ENCODE measurements at regions not wholly inside any gene's neighbourhood (a gene's known extent, or its start where the extent isn't known, plus 50 kb on each side); places are given as distances from the start of the nearest gene placed in this dataset.

DNA sequence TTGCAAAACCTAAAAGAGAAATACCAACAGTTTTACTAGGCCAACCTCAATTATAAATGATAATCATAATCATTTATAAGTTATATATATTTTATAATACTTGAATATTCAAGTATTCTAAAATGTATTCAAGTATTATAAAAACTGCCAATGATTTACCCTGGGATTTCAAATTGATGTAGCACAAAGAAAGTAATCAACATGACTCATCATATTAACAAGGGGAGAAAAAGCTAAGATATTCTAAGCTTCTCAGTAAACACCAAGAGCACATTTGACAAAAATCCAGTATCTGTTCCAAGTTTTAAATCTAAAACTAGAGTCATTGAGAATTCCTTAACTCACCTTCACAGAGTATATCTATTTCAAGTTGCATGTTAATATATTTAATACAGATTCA, 56.1 kb downstream of the CAPZA3 start:
- no peaks in the 10 kb centered on the region for H3K27me3 Mint-ChIP-seq
- no peak overlapping the region for H3K27ac Mint-ChIP-seq
- no peaks in the 10 kb centered on the region for H3K36me3 Mint-ChIP-seq
- no peaks in the 10 kb centered on the region for H3K4me1 Mint-ChIP-seq
- H3K9me3 Mint-ChIP-seq: no peaks in the 10 kb centered on the region
- H3K4me3 Mint-ChIP-seq: no peak overlapping the region
- DNase-seq: no peak

DNA sequence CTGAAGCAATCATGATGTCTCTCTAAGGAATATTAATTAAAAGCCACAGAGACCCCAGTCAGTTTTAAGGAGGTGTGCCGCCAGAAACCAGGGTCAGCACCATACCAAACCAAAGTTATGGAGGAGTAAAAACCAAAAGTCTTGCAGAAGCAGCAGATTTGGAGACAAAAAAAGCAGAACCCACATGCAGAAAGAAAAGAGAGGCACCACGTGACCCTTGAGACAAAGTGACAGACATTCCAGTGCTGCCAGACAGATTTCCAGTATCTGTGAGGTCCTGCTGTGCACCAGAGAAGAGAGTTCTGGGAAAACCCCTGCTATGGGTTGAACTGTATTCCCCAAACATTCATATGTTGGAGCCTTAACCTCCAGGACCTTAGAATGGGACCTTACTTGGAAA, 59.7 kb downstream of the CAPZA3 start:
- no peak for DNase-seq
- H3K4me3 Mint-ChIP-seq: no peak overlapping the region
- no peaks in the 10 kb centered on the region for H3K9me3 Mint-ChIP-seq
- H3K36me3 Mint-ChIP-seq: no peaks in the 10 kb centered on the region
- H3K4me1 Mint-ChIP-seq: no peaks in the 10 kb centered on the region
- no peak overlapping the region for H3K27ac Mint-ChIP-seq
- no peaks in the 10 kb centered on the region for H3K27me3 Mint-ChIP-seq

DNA sequence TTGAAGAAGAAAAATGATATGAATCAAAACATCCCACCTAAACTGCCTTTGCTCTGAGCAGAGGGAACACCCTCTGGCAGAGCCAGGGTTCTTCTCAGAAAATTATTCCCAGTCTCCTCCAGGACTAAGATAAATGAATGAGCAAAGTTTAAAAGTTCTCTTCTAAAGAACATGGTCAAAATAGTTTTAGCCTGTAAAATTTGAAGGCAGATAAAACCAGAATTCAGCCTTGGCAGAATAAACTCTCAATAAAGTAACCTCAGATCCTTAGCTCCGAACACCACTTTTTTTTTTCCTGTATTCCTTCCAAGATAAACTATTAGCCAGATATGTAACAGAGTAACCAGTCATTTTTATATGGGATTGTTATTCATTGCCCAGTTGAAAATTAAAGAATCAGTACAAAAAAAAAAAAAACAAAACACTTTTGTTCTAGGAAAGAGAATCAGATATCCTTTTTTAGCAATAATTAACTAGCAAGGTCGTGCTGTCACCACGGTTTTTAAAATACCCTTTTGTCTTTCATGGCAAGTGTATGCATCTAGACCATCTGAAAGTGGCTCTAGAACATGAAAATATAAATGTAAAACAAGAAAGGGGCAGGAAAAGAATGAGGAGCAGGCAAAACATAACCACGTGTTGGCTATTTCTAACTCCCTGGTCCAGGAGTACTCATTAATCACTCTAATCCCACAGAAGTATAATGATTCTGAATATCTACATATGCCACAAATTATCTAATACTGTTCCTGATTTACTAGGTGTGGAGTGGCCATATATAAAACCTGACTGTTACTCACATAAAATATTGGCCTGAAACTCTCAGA, 60.8 kb downstream of the CAPZA3 start:
- H3K4me3 Mint-ChIP-seq: no peak overlapping the region
- H3K4me1 Mint-ChIP-seq: no peaks in the 10 kb centered on the region
- no peak for DNase-seq
- no peaks in the 10 kb centered on the region for H3K27me3 Mint-ChIP-seq
- no peaks in the 10 kb centered on the region for H3K9me3 Mint-ChIP-seq
- no peaks in the 10 kb centered on the region for H3K36me3 Mint-ChIP-seq
- H3K27ac Mint-ChIP-seq: peak overlapping the region; percentile 8

DNA sequence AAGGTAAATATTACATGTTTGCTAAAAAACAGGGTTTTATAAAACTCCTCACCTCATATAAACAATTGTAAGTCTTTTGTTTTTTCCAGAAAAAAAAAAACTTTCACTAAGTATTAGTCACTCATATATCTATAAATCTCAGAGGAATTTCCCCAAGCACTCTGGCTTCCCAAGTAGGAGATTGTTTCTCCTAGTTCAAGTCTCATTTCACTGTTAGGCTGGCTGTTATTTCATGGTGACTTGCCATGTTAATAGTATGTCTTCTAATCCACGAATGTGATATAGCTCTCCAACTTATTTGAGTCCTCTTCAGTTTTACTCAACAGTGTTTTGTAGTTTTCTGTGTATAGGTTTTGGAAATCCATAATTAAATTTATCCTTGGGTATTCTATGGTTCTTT, 61.6 kb downstream of the CAPZA3 start:
- Mint-ChIP-seq H3K27me3 (no peaks in the 10 kb centered on the region), H3K4me1 (no peaks in the 10 kb centered on the region)
- no peak for DNase-seq

DNA sequence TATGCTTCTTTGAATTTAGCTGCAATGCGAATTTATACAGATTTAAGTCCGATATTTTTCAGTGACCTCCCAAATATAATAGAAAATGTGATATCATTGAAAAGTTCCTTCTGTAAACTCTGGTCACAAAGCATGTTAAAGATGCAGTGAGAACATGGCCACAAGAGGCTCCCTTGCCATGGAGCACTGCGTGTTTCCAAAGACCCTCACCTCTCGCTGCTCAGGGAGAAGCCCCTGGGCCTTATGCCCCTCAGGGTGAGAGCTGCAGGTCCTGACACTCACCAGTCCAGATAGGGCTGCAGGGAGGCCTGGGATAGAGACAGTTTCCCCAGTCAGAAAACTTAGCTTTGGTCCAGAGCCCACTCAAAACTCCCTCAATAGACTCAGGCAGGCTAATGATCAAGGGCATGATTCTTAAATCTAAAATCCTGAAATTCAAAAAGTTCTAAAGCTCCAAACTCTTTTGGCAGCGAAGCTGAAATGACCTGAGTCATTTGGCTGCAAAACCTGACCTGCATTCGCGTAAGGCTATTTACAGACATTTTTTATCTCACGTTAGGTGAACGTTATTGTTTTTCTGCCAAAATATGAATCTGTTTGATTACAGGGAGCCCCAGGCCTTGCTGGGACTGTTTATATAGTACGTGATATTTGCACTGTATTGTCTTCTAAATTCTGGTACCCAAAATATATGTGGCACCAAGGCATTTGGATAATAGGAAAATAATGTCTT, 67.8 kb downstream of the CAPZA3 start:
- Mint-ChIP-seq H3K4me3 (no peak overlapping the region), H3K4me1 (no peaks in the 10 kb centered on the region), H3K9me3 (no peaks in the 10 kb centered on the region), H3K27me3 (no peaks in the 10 kb centered on the region), H3K27ac (no peak overlapping the region), H3K36me3 (no peaks in the 10 kb centered on the region)
- DNase-seq: no peak

More for the DNA sequence above, 61.6 kb downstream of the CAPZA3 start:
- H3K4me3 Mint-ChIP-seq: no peak overlapping the region
- H3K9me3 Mint-ChIP-seq: no peaks in the 10 kb centered on the region
- no peak overlapping the region for H3K27ac Mint-ChIP-seq
- no peaks in the 10 kb centered on the region for H3K36me3 Mint-ChIP-seq

DNA sequence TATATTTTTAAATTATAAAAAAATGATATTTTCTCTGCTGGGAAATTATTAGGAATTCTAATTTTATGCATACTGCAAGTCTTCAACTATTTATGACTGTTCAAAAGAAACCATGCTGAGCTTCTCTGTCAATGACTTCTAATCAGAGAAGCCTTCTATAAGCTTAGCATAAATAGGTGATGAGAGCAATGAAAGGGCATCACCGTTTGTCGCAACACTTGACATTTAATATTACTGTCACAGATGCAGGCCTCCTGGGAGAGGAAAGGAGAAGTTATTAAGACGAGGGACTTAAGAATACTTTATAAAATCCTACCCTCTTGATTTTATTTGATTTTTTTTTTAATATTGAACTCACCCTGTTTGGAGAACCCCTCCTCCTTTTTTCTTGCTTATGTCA, 69.8 kb downstream of the CAPZA3 start:
- DNase-seq: no peak
- no peak overlapping the region for H3K27ac Mint-ChIP-seq
- H3K36me3 Mint-ChIP-seq: no peaks in the 10 kb centered on the region
- H3K4me3 Mint-ChIP-seq: no peak overlapping the region
- H3K4me1 Mint-ChIP-seq: no peaks in the 10 kb centered on the region
- no peaks in the 10 kb centered on the region for H3K27me3 Mint-ChIP-seq
- H3K9me3 Mint-ChIP-seq: no peaks in the 10 kb centered on the region

DNA sequence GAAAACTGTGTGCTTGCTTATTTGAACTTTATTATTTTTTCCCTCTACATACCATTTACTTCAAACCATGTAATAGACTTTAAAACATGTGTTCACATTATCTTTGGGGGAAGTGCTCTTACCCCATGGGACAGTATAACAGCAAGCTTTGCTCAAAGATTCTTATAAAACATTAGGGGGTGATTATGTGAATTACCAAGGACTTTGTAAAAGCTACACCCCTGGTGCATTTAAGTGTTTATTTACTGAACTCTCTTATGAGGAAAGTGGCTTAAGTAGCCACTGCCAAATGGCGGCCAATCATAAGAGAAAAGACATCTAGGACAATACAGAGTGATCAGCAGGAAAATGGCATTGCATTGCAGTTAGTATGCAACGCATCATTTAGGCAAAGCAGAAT, 70.3 kb downstream of the CAPZA3 start:
- H3K27ac Mint-ChIP-seq: no peak overlapping the region
- H3K9me3 Mint-ChIP-seq: no peaks in the 10 kb centered on the region
- H3K4me1 Mint-ChIP-seq: no peaks in the 10 kb centered on the region
- DNase-seq: no peak
- no peak overlapping the region for H3K4me3 Mint-ChIP-seq
- no peaks in the 10 kb centered on the region for H3K36me3 Mint-ChIP-seq
- H3K27me3 Mint-ChIP-seq: no peaks in the 10 kb centered on the region

DNA sequence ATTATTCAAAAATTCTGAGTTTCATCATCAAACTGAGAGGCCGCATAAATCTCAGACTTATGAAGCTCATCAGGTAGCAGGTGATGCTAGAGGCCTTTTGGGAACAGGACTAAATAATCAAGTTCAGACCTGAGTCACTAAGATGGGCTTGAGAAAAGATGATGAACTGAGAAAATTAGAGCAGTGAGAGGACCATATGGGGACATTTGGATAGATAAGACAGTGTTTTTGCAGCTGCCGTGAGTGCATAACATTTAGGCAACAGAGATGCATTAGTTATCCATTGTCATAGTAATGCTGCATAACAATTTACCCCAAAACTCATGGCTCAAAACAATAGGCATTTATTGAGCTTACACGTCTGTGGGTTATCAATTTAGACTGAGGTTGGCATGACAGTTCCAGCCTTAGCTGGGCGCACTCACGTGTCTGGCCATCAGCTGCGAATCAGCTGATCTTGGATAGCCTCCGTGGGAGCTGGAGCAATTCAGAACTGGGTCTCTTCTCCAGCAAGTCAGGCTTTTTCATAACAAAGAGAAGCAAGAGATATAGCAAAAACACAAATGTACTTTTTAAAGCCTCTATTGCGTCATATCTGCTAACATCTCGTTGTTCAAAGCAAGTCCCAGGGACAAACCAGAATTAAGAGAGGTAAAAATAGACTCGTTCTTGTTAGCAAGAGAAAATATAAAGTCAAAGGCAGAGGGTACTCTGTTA, 72.8 kb downstream of the CAPZA3 start:
- no peak overlapping the region for H3K4me3 Mint-ChIP-seq
- no peaks in the 10 kb centered on the region for H3K27me3 Mint-ChIP-seq
- no peaks in the 10 kb centered on the region for H3K9me3 Mint-ChIP-seq
- H3K27ac Mint-ChIP-seq: no peak overlapping the region
- no peaks in the 10 kb centered on the region for H3K36me3 Mint-ChIP-seq
- DNase-seq: no peak
- H3K4me1 Mint-ChIP-seq: no peaks in the 10 kb centered on the region

DNA sequence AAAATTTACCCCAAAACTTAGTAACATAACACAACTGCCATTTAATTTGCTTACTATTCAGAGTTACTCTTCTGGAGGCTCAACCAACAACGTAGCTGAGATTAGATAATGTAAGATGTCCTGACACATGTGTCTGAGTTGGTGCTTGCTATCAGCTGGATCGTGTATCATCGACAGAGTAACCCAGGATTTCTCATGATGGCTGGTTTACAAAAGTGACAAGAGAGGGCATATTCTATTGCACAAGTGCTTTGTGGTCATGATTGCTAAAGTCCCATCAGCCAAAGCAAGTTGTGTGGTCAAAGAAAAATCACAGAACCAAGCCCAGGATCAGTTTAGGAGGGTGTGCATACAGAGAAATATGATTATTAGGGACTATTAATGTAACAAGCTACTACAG, 73.4 kb downstream of the CAPZA3 start:
- H3K4me1 Mint-ChIP-seq: no peaks in the 10 kb centered on the region
- H3K9me3 Mint-ChIP-seq: no peaks in the 10 kb centered on the region
- H3K4me3 Mint-ChIP-seq: no peak overlapping the region
- no peaks in the 10 kb centered on the region for H3K27me3 Mint-ChIP-seq
- H3K36me3 Mint-ChIP-seq: no peaks in the 10 kb centered on the region
- no peak for DNase-seq
- H3K27ac Mint-ChIP-seq: no peak overlapping the region

DNA sequence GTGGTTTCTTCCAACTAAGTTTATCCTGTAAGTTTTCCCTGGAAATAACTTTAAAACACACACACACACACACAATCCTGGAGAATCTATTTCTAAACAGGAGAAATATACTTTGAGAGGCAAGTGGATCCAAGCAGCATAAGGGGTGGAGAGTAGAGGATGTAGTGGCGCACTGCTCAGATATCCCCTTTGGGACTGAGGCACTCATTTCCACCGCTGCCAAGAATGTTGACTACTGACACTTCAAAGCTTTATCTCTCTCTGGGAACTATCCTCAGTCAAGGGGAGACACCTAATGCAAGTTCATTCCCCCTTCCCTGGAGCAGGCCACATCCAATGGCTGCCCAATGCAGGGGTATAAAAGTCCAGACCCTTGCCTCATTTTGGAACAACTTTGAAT, 75.8 kb downstream of the CAPZA3 start:
- Mint-ChIP-seq H3K27me3 (no peaks in the 10 kb centered on the region), H3K4me3 (no peak overlapping the region), H3K9me3 (no peaks in the 10 kb centered on the region), H3K27ac (no peak overlapping the region), H3K36me3 (no peaks in the 10 kb centered on the region), H3K4me1 (no peaks in the 10 kb centered on the region)
- DNase-seq: no peak

DNA sequence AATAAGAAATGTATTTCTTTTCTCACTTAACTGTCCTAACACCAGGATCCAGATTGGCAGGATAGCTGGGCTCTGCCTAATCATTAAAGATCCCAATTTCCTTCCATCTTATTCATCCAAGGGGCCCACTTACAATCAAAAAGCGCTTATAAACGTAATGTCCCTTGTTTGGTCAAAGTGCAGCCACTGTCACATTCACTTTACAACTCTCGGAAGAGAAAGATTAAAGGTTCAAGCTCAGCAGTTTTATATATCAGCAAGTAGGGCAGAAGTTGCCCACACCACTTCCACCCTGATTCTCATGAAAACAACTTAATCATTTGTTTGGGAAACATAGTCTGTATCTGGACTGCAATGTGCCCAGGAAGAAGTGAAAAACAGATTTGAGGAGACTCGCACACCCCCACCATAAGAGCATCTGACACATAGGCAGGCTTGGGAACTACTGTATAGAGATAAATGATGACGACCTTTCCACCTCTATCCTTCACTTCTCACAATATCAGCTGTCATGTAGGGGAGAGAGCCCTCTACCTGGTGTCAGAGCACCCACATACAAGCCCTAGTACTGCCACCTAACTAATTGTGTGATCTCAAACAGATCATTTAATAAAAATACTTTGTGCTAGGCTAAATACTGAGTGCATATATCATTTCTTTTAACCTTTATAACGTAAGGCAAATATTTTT, 80.8 kb downstream of the CAPZA3 start:
- H3K4me3 Mint-ChIP-seq: no peak overlapping the region
- no peak for DNase-seq

DNA sequence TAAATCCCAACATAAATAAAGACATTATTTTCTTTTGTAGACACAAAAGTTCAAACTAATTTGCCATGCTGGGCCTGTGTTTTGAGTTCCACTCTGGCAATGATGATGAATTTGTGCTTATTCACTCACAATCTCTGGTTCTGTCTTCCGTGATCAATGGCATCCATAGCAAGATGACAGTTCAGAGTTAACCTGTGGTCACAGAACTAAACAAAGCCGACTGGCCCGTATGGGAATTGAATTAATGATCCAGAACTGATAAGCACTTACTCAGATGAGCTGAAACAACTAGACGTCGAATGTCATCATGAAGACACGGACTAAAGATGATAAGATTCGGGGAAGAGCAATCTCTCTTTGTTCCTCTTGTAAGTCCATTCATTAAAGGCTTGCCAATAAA, 81.6 kb downstream of the CAPZA3 start:
- H3K36me3 Mint-ChIP-seq: no peaks in the 10 kb centered on the region
- H3K4me3 Mint-ChIP-seq: no peak overlapping the region
- no peak overlapping the region for H3K27ac Mint-ChIP-seq
- no peaks in the 10 kb centered on the region for H3K4me1 Mint-ChIP-seq
- H3K9me3 Mint-ChIP-seq: no peaks in the 10 kb centered on the region
- DNase-seq: no peak
- H3K27me3 Mint-ChIP-seq: no peaks in the 10 kb centered on the region

More for the DNA sequence above, 80.8 kb downstream of the CAPZA3 start:
- Mint-ChIP-seq H3K27me3 (no peaks in the 10 kb centered on the region), H3K9me3 (no peaks in the 10 kb centered on the region), H3K36me3 (no peaks in the 10 kb centered on the region), H3K4me1 (no peaks in the 10 kb centered on the region), H3K27ac (no peak overlapping the region)

DNA sequence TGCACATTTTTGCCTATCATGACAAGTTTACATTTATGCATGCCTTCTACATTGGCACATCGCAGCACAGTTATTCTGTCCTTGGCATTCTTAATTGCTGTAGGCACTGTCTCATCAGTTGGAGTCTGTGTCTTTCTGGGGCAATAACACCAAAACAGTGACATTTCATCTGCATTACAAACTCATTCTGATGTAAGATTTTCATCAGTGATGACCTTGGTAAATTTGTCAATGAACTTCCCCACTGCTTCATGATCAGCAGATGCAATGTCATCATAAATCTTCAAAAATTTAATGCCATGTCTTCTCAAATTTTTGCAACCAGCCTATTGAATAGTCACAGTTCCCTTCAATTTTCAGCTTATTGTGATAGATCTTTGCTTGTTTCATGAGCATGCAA, 85.5 kb downstream of the CAPZA3 start:
- H3K4me3 Mint-ChIP-seq: no peak overlapping the region
- H3K9me3 Mint-ChIP-seq: peaks cover under 1% of the 10 kb centered on the region
- no peaks in the 10 kb centered on the region for H3K27me3 Mint-ChIP-seq
- H3K36me3 Mint-ChIP-seq: no peaks in the 10 kb centered on the region
- no peaks in the 10 kb centered on the region for H3K4me1 Mint-ChIP-seq
- no peak for DNase-seq
- H3K27ac Mint-ChIP-seq: no peak overlapping the region

DNA sequence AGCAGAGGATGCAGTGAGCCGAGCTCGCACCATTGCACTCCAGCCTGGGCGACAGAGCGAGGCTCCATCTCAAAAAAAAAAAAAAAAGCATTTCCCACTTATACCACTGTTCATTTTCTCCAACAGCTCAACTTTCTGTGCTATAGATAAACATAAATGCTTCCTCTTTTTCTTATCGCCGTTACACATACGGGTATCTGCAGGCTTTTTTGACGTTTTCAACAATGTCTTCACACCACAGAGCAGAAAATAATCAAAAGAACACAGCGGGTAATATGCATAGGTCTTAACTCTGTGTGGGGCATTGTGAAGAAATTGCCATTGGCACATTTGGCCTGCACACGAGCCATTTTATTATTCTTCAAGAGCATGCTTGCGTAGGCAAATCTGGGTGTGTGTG, 86.4 kb downstream of the CAPZA3 start:
- H3K27ac Mint-ChIP-seq: no peak overlapping the region
- no peaks in the 10 kb centered on the region for H3K4me1 Mint-ChIP-seq
- H3K4me3 Mint-ChIP-seq: no peak overlapping the region
- H3K27me3 Mint-ChIP-seq: no peaks in the 10 kb centered on the region
- DNase-seq: no peak
- peaks cover 9% of the 10 kb centered on the region for H3K9me3 Mint-ChIP-seq
- no peaks in the 10 kb centered on the region for H3K36me3 Mint-ChIP-seq

DNA sequence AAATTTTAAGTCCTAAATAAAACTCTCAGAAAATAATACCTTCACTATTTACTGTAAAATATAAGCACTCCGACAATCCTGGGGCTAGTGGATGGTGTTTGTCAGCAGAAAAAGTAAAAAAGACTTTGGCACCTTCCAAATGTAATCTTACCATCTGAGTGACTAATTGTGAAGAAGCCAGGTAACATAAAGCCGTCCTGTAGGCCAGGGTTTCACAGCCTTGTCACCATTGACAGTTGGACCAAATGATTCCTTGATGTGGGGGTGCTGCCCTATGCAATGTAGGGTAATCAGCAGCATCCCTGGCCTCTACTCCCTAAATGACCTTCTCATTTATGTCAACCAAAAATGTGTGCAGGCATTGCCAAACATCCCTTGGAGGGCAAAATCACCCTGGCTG, 87.2 kb downstream of the CAPZA3 start:
- H3K27me3 Mint-ChIP-seq: no peaks in the 10 kb centered on the region
- no peak overlapping the region for H3K27ac Mint-ChIP-seq
- H3K4me1 Mint-ChIP-seq: no peaks in the 10 kb centered on the region
- no peak overlapping the region for H3K4me3 Mint-ChIP-seq
- DNase-seq: no peak
- H3K9me3 Mint-ChIP-seq: peaks cover 11% of the 10 kb centered on the region
- no peaks in the 10 kb centered on the region for H3K36me3 Mint-ChIP-seq

Data from activated naive CD8-positive, alpha-beta T cell treated with anti-CD3 and anti-CD28 coated beads for 36 hours (primary cell).